H1 (cell line): ENCODE measurements at regions not wholly inside any gene's neighbourhood (a gene's known extent, or its start where the extent isn't known, plus 50 kb on each side); places are given as distances from the start of the nearest gene placed in this dataset.

Source experiments
- CTCF ChIA-PET: fragments of 300-600 bp; sonication (Branson Sonifier 250); formaldehyde crosslinking; loops from one replicate; lab custom pipeline; 2021; ENCODE audit not compliant: partially characterized antibody; lab: Charles Lee
- POLR2A ChIA-PET: fragments of 300-600 bp; sonication (Branson Sonifier 250); formaldehyde crosslinking; loops from one replicate; lab custom pipeline; 2021; ENCODE audit warnings: inconsistent platforms; ENCODE audit not compliant: partially characterized antibody; lab: Charles Lee
- DNase-seq, 2 experiments: peaks; one replicate each; pipeline versions ENCODE4 v3.0.0 to v3.0.0-alpha.2; 2010 to 2022; ENCODE audit warnings: low spot score in 2 of 2, low read depth in 1 of 2, mixed read lengths in 1 of 2
- FAIRE-seq: peaks from 2 replicates; lab custom pipeline; 2011; peaks lifted over from hg19 to GRCh38; lab: Jason Lieb, UNC
- H2AFZ ChIP-seq: 2 replicates; pipeline ENCODE4 v1.8.1; 2012; ENCODE audit warnings: low read length, inconsistent platforms
- H2AK5ac ChIP-seq: 2 replicates; pipeline ENCODE4 v1.6.1; 2013; ENCODE audit warnings: low read depth, low read length
- H2BK120ac ChIP-seq: replicated peaks from 2 replicates; pipeline ENCODE3; 2013; ENCODE audit warnings: low read depth, low read length, inconsistent platforms
- H2BK12ac ChIP-seq: 2 replicates; pipeline ENCODE4 v1.6.1; 2013; ENCODE audit warnings: low read depth, low read length
- H2BK15ac ChIP-seq: 2 replicates; pipeline ENCODE4 v1.6.1; 2013; ENCODE audit warnings: low read length
- H2BK20ac ChIP-seq: 2 replicates; pipeline ENCODE4 v1.6.1; 2013; ENCODE audit warnings: low read length
- H2BK5ac ChIP-seq: 2 replicates; pipeline ENCODE4 v1.6.1; 2013; ENCODE audit warnings: low read depth, low read length
- H3K14ac ChIP-seq: 2 replicates; pipeline ENCODE4 v1.6.1; 2013; ENCODE audit warnings: inconsistent platforms; ENCODE audit not compliant: insufficient read length
- H3K18ac ChIP-seq: 2 replicates; pipeline ENCODE4 v1.6.1; 2013; ENCODE audit warnings: low read length; ENCODE audit errors: extremely low read depth
- H3K23ac ChIP-seq: 2 replicates; pipeline ENCODE4 v1.6.1; 2013; ENCODE audit warnings: inconsistent platforms; ENCODE audit not compliant: insufficient read length
- H3K23me2 ChIP-seq: 2 replicates; pipeline ENCODE4 v1.6.1; 2013; ENCODE audit warnings: low read depth, low read length
- H3K27ac ChIP-seq: 2 replicates; pipeline ENCODE4 v1.6.1; 2011; ENCODE audit warnings: low read depth, low read length, inconsistent platforms
- H3K27me3 ChIP-seq, 4 experiments: replicated peaks in 1 of 4; 1 replicate in 1 of 4; 2 replicates in 3 of 4; pipeline versions ENCODE4 v1.6.1 to v1.8.1; 2011 to 2013; ENCODE audit warnings: low read length in 3 of 4, mild to moderate bottlenecking in 3 of 4, inconsistent platforms in 2 of 4, mixed read lengths in 2 of 4, moderate library complexity in 1 of 4; ENCODE audit not compliant: control insufficient read depth in 3 of 4, insufficient read depth in 3 of 4; ENCODE audit errors: extremely low read depth in 1 of 4
- H3K36me3 ChIP-seq, 4 experiments: 2 replicates each; pipeline versions ENCODE4 v1.6.1 to v1.8.1; 2011 to 2013; ENCODE audit warnings: mild to moderate bottlenecking in 4 of 4, low read length in 3 of 4, moderate library complexity in 2 of 4, control low read depth in 1 of 4, inconsistent platforms in 1 of 4; ENCODE audit not compliant: insufficient read depth in 4 of 4, control insufficient read depth in 2 of 4
- H3K4ac ChIP-seq: replicated peaks from 2 replicates; pipeline ENCODE3; 2013; ENCODE audit warnings: low read length, low read depth, mixed read lengths, inconsistent platforms; ENCODE audit not compliant: insufficient read length
- H3K4me1 ChIP-seq, 4 experiments: replicated peaks in 1 of 4; 1 replicate in 1 of 4; 2 replicates in 3 of 4; pipeline versions ENCODE4 v1.6.1 to v1.8.1; 2011 to 2013; ENCODE audit warnings: low read length in 3 of 4, inconsistent platforms in 2 of 4, mixed read lengths in 1 of 4; ENCODE audit not compliant: insufficient read depth in 4 of 4, control insufficient read depth in 3 of 4
- H3K4me2 ChIP-seq, 2 experiments: 2 replicates each; pipeline versions ENCODE4 v1.6.1 to v1.8.1; 2011 to 2013; ENCODE audit warnings: low read depth in 2 of 2, low read length in 2 of 2, control low read depth in 1 of 2, inconsistent platforms in 1 of 2, mild to moderate bottlenecking in 1 of 2; ENCODE audit not compliant: insufficient read depth in 1 of 2
- H3K4me3 ChIP-seq, 4 experiments: fragments of 200-600, 300-600 bp in 1 of 4; sonication (generic), shearing (Covaris generic), sonication (Bioruptor Twin) in 1 of 4; 2 replicates each; pipeline versions ENCODE4 v1.5.1 to v1.8.1; 2011 to 2016; ENCODE audit warnings: low read length in 4 of 4, low read depth in 3 of 4, control low read depth in 2 of 4, inconsistent platforms in 2 of 4, mild to moderate bottlenecking in 2 of 4, mixed read lengths in 1 of 4, moderate library complexity in 1 of 4; ENCODE audit not compliant: insufficient read depth in 2 of 4; ENCODE audit errors: extremely low read depth in 1 of 4
- H3K56ac ChIP-seq: replicated peaks from 2 replicates; pipeline ENCODE3; 2013; ENCODE audit warnings: low read depth, mild to moderate bottlenecking, mixed read lengths, low read length, inconsistent platforms; ENCODE audit not compliant: insufficient read length
- H3K79me1 ChIP-seq: 2 replicates; pipeline ENCODE4 v1.6.1; 2013; ENCODE audit warnings: low read depth, low read length, control low read depth
- H3K79me2 ChIP-seq, 2 experiments: 2 replicates each; pipeline versions ENCODE4 v1.6.1 to v1.8.1; 2012 to 2013; ENCODE audit warnings: low read length in 2 of 2, mild to moderate bottlenecking in 2 of 2, inconsistent platforms in 1 of 2; ENCODE audit not compliant: insufficient read depth in 2 of 2, control insufficient read depth in 1 of 2
- H3K9ac ChIP-seq, 4 experiments: replicated peaks in 1 of 4; 1 replicate in 1 of 4; 2 replicates in 3 of 4; pipeline versions ENCODE4 v1.6.1 to v1.8.1; 2011 to 2013; ENCODE audit warnings: low read depth in 3 of 4, low read length in 3 of 4, control low read depth in 2 of 4, mild to moderate bottlenecking in 2 of 4, moderate library complexity in 2 of 4, inconsistent platforms in 1 of 4; ENCODE audit errors: extremely low read depth in 1 of 4
- H3K9me3 ChIP-seq, 2 experiments: 2 replicates each; pipeline versions ENCODE4 v1.6.1 to v1.8.1; 2012 to 2013; ENCODE audit warnings: mild to moderate bottlenecking in 2 of 2, moderate library complexity in 2 of 2, control low read depth in 1 of 2, inconsistent platforms in 1 of 2, low read depth in 1 of 2, low read length in 1 of 2, mixed read lengths in 1 of 2; ENCODE audit not compliant: insufficient read depth in 2 of 2
- H4K20me1 ChIP-seq, 2 experiments: replicated peaks in 1 of 2; 2 replicates each; pipeline versions ENCODE3 to v1.8.1; 2011 to 2013; ENCODE audit warnings: inconsistent platforms in 2 of 2, low read length in 2 of 2, mild to moderate bottlenecking in 1 of 2; ENCODE audit not compliant: insufficient read depth in 2 of 2, control insufficient read depth in 1 of 2
- H4K5ac ChIP-seq: 2 replicates; pipeline ENCODE4 v1.6.1; 2013; ENCODE audit warnings: low read length, low read depth, mixed read lengths, inconsistent platforms; ENCODE audit not compliant: insufficient read length
- H4K8ac ChIP-seq: 2 replicates; pipeline ENCODE4 v1.8.0; 2013; ENCODE audit warnings: mild to moderate bottlenecking, moderate library complexity, low read length, inconsistent platforms; ENCODE audit not compliant: insufficient read depth; ENCODE audit errors: extremely low read depth
- H4K91ac ChIP-seq: replicated peaks from 2 replicates; pipeline ENCODE3; 2013; ENCODE audit warnings: low read length, mixed read lengths, inconsistent platforms; ENCODE audit not compliant: insufficient read length
- CTCF ChIP-seq, 3 experiments: IDR thresholded peaks; 1 replicate in 2 of 3; 2 replicates in 1 of 3; pipeline versions ENCODE4 v1.5.1 to v1.6.1; 2011; ENCODE audit warnings: low read length in 3 of 3, mild to moderate bottlenecking in 3 of 3, inconsistent platforms in 2 of 3, low read depth in 1 of 3, moderate library complexity in 1 of 3; ENCODE audit not compliant: insufficient read depth in 1 of 3; ENCODE audit errors: control extremely low read depth in 1 of 3
- EGR1 ChIP-seq: IDR thresholded peaks from 2 replicates; pipeline ENCODE4 v1.6.1; 2011; ENCODE audit warnings: low read depth, low read length, borderline replicate concordance
- EZH2 ChIP-seq: fragments of 200-600 bp; sonication (generic); IDR thresholded peaks from 2 replicates; pipeline ENCODE4 v1.7.1; 2012; ENCODE audit warnings: low read depth, mild to moderate bottlenecking, moderate library complexity, low read length, inconsistent platforms; ENCODE audit not compliant: severe bottlenecking
- JUN ChIP-seq: IDR thresholded peaks from 2 replicates; pipeline ENCODE4 v1.6.1; 2011; ENCODE audit warnings: low read depth, mild to moderate bottlenecking, improper control_type of control experiment, low read length
- KDM5A ChIP-seq: fragments of 200-600 bp; IDR thresholded peaks from 2 replicates; pipeline ENCODE4 v1.7.1; 2012; ENCODE audit warnings: mild to moderate bottlenecking, low read length, inconsistent platforms, mixed read lengths
- MAFK ChIP-seq: IDR thresholded peaks from 2 replicates; pipeline ENCODE4 v1.6.1; 2012; ENCODE audit warnings: low read depth, mild to moderate bottlenecking, improper control_type of control experiment, low read length
- POU5F1 ChIP-seq: IDR thresholded peaks from 2 replicates; pipeline ENCODE4 v1.6.1; 2011; ENCODE audit warnings: low read depth, mild to moderate bottlenecking, low read length, moderate library complexity
- RAD21 ChIP-seq, 2 experiments: IDR thresholded peaks in 1 of 2; conservative IDR thresholded peaks in 1 of 2; 2 replicates each; pipeline ENCODE4 v1.6.1; 2011; ENCODE audit warnings: low read depth in 2 of 2, low read length in 2 of 2, improper control_type of control experiment in 1 of 2, inconsistent platforms in 1 of 2, mild to moderate bottlenecking in 1 of 2, moderate library complexity in 1 of 2
- RBBP5 ChIP-seq: IDR thresholded peaks from 2 replicates; pipeline ENCODE4 v1.7.1; 2012; ENCODE audit warnings: low read depth, mild to moderate bottlenecking, inconsistent platforms, low read length, moderate library complexity, borderline replicate concordance
- RFX5 ChIP-seq: IDR thresholded peaks from 2 replicates; pipeline ENCODE4 v1.6.1; 2011; ENCODE audit warnings: low read depth, low read length, improper control_type of control experiment, borderline replicate concordance
- SIX5 ChIP-seq: IDR thresholded peaks from 2 replicates; pipeline ENCODE4 v1.6.1; 2011; ENCODE audit warnings: mild to moderate bottlenecking, low read depth, low read length
- TCF12 ChIP-seq: IDR thresholded peaks from 2 replicates; pipeline ENCODE4 v1.6.1; 2011; ENCODE audit warnings: low read depth, mild to moderate bottlenecking, low read length
- WGBS, 2 experiments: shearing (Covaris generic) in 1 of 2; methylation state at CpG; one replicate each; pipeline versions ENCODE4 v1.1.6 to v1.1.7; 2013 to 2015; ENCODE audit warnings: low lambda C conversion rate in 2 of 2, mixed read lengths in 2 of 2, inconsistent platforms in 1 of 2, low coverage in 1 of 2, missing lambda C conversion rate in 1 of 2; ENCODE audit not compliant: insufficient replicate concordance in 2 of 2, insufficient coverage in 1 of 2, insufficient read length in 1 of 2; ENCODE audit errors: extremely low coverage in 1 of 2, missing lambda C conversion rate in 1 of 2; 5-methylcytosine and 5-hydroxymethylcytosine counted together

DNA sequence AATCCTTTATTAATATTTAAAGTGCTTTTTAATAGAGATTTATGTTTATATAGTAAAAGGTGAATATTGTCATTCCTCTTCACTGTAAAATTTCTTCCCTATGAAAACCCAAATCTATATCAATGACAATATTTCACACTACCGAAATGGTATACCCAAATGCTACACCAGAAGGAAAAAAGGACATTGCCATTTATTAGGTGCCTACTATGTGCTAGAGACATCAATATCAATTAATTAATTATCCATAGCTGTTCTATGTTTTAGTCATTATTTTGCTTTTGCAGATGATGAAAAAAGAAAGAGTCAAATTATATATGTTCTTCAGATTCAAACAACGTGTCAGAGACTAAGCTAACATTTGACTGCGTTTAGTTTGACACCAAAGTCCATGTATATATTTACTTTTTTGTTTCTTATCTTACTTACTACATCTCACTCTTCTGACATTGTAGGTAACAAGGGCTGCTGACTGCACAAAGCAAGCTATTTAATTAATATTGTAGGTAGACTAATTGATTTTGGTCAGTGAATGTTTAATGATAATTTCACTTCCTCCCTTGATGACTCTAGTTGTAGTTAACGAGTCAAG lies 614.0 kb upstream of the FOXG1 start:
- H4K91ac ChIP-seq = no peak overlapping the region
- no peak overlapping the region for H2BK20ac ChIP-seq
- ChIA-PET CTCF (no interaction called here), POLR2A (no interaction called here)
- FAIRE-seq (no peak), DNase-seq (no peak)
- no peaks in the 10 kb centered on the region for H3K79me1 ChIP-seq
- no peaks in the 10 kb centered on the region for H3K36me3 ChIP-seq
- H2AFZ ChIP-seq = no peak overlapping the region
- no peak overlapping the region for H3K18ac ChIP-seq
- no peak overlapping the region for H4K8ac ChIP-seq
- 79% methylated on average over 4 of the region's 4 CpGs; no CpG with 5 or more reads in 1 of the 2 experiments for WGBS, 2 experiments
- H3K56ac ChIP-seq = no peak overlapping the region
- no peak overlapping the region for H3K27ac ChIP-seq
- H3K23me2 ChIP-seq = no peaks in the 10 kb centered on the region
- H3K27me3 ChIP-seq = no peaks in the 10 kb centered on the region
- H2BK15ac ChIP-seq = no peak overlapping the region
- no peak overlapping the region for H2BK120ac ChIP-seq
- no peak overlapping the region for H3K23ac ChIP-seq
- no peak overlapping the region for H3K9ac ChIP-seq
- H3K79me2 ChIP-seq = no peaks in the 10 kb centered on the region
- no peak overlapping the region for H3K4ac ChIP-seq
- no peak overlapping the region for H3K14ac ChIP-seq
- no peak overlapping the region for H3K4me3 ChIP-seq
- H3K4me1 ChIP-seq = no peaks in the 10 kb centered on the region
- H2BK12ac ChIP-seq = no peak overlapping the region
- no peaks in the 10 kb centered on the region for H4K20me1 ChIP-seq
- H3K9me3 ChIP-seq = no peaks in the 10 kb centered on the region
- no peak overlapping the region for H3K4me2 ChIP-seq
- H2AK5ac ChIP-seq = no peak overlapping the region
- H4K5ac ChIP-seq = no peak overlapping the region
- no peak overlapping the region for H2BK5ac ChIP-seq
- TF ChIP-seq RAD21 (IDR thresholded peaks at IDR 0.05 in 1 of 2, conservative IDR thresholded peaks at IDR 0.05 in 1 of 2; ENCODE audit: low read depth in 2 of 2, low read length in 2 of 2) = no peak
- TF ChIP-seq POU5F1 = no peak
- TF ChIP-seq CTCF (IDR thresholded peaks at IDR 0.05; ENCODE audit: control extremely low read depth in 1 of 3, insufficient read depth in 1 of 3, low read depth in 1 of 3, low read length in 3 of 3) = no peak
- TF ChIP-seq RFX5 = no peak
- no peak for TF ChIP-seq RBBP5
- TF ChIP-seq EGR1 = no peak
- no peak for TF ChIP-seq MAFK
- TF ChIP-seq SIX5 = no peak
- no peak for TF ChIP-seq TCF12
- TF ChIP-seq EZH2 = no peak
- TF ChIP-seq KDM5A = no peak
- no peak for TF ChIP-seq JUN
